CD4-positive, alpha-beta T cell (primary cell): ENCODE measurements at regions not wholly inside any gene's neighbourhood (a gene's known extent, or its start where the extent isn't known, plus 50 kb on each side); places are given as distances from the start of the nearest gene placed in this dataset.

Experiments used
- ATAC-seq: fragments of 200-7000 bp; cut with Tn5 transposase; one replicate; pipeline ENCODE4 v1.10.0; 2022; ENCODE audit warnings: mild to moderate bottlenecking; ENCODE audit not compliant: poor library complexity
- CTCF ChIA-PET: fragments of 350-600 bp; sonication (Branson Sonifier 250); formaldehyde crosslinking; loops from one replicate; lab custom pipeline; 2021; ENCODE audit warnings: antibody characterized with exemption, inconsistent platforms; lab: Charles Lee
- POLR2A ChIA-PET: fragments of 350-600 bp; sonication (Branson Sonifier 250); formaldehyde crosslinking; loops from one replicate; lab custom pipeline; 2021; ENCODE audit warnings: antibody characterized with exemption, inconsistent platforms; lab: Charles Lee
- DNase-seq, 14 experiments: peaks; one replicate each; pipeline ENCODE4 v3.0.0-alpha.2; 2013 to 2020; ENCODE audit warnings: mixed read lengths in 2 of 14
- H3K27ac ChIP-seq, 2 donors: one replicate each; pipeline versions ENCODE4 v1.5.1 to v1.7.0; 2013; ENCODE audit warnings: low read length in 2 of 2, low read depth in 1 of 2, mild to moderate bottlenecking in 1 of 2
- H3K27me3 ChIP-seq, 2 experiments: 1 replicate in 1 of 2; 2 replicates in 1 of 2; pipeline versions ENCODE4 v1.6.1 to v1.7.0; 2013; ENCODE audit warnings: low read length in 2 of 2, control low read depth in 1 of 2, mild to moderate bottlenecking in 1 of 2, moderate library complexity in 1 of 2; ENCODE audit not compliant: insufficient read depth in 2 of 2, control insufficient read depth in 1 of 2
- H3K36me3 ChIP-seq: one replicate; pipeline ENCODE4 v1.6.1; 2013; ENCODE audit warnings: low read length, control low read depth; ENCODE audit not compliant: insufficient read depth
- H3K4me1 ChIP-seq: one replicate; pipeline ENCODE4 v1.6.1; 2013; ENCODE audit warnings: low read length, control low read depth; ENCODE audit not compliant: insufficient read depth
- H3K4me3 ChIP-seq: one replicate; pipeline ENCODE4 v1.5.1; 2013; ENCODE audit warnings: mild to moderate bottlenecking, low read length, moderate library complexity
- H3K9me3 ChIP-seq, 2 experiments: 1 replicate in 1 of 2; 2 replicates in 1 of 2; pipeline versions ENCODE4 v1.6.1 to v1.7.0; 2013; ENCODE audit warnings: low read length in 2 of 2, mild to moderate bottlenecking in 2 of 2, control low read depth in 1 of 2, moderate library complexity in 1 of 2; ENCODE audit not compliant: control insufficient read depth in 1 of 2, insufficient read depth in 1 of 2
- H3K27ac Mint-ChIP-seq: one replicate; pipeline ENCODE4 v1.8.0; 2020; ENCODE audit warnings: mixed read lengths
- H3K27me3 Mint-ChIP-seq: one replicate; pipeline ENCODE4 v1.8.0; 2021; ENCODE audit warnings: mixed read lengths
- H3K36me3 Mint-ChIP-seq: one replicate; pipeline ENCODE4 v1.8.0; 2021; ENCODE audit warnings: low read depth, mixed read lengths
- H3K4me1 Mint-ChIP-seq: one replicate; pipeline ENCODE4 v1.8.0; 2021; ENCODE audit warnings: low read depth, mixed read lengths
- H3K4me3 Mint-ChIP-seq: one replicate; pipeline ENCODE4 v1.8.0; 2020; ENCODE audit warnings: mild to moderate bottlenecking, mixed read lengths
- H3K9me3 Mint-ChIP-seq: one replicate; pipeline ENCODE4 v1.8.0; 2020; ENCODE audit warnings: mixed read lengths
- intact Hi-C, 2 experiments: fragments of 100-400 bp; cut with DNase I in 1 of 2; cut with micrococcal nuclease in 1 of 2; formaldehyde crosslinking; loops; one replicate each; pipeline versions ENCODE4 v1.15.1 to v1.9.0; 2023 to 2025; cut with DNase I, micrococcal nuclease
- TF ChIP-seq, protein P1 (sequence below): fragments of 200-600 bp; IDR thresholded peaks from one replicate; pipeline ENCODE4 v1.8.0; 2022; ENCODE audit warnings: antibody characterized with exemption, mild to moderate bottlenecking

DNA sequence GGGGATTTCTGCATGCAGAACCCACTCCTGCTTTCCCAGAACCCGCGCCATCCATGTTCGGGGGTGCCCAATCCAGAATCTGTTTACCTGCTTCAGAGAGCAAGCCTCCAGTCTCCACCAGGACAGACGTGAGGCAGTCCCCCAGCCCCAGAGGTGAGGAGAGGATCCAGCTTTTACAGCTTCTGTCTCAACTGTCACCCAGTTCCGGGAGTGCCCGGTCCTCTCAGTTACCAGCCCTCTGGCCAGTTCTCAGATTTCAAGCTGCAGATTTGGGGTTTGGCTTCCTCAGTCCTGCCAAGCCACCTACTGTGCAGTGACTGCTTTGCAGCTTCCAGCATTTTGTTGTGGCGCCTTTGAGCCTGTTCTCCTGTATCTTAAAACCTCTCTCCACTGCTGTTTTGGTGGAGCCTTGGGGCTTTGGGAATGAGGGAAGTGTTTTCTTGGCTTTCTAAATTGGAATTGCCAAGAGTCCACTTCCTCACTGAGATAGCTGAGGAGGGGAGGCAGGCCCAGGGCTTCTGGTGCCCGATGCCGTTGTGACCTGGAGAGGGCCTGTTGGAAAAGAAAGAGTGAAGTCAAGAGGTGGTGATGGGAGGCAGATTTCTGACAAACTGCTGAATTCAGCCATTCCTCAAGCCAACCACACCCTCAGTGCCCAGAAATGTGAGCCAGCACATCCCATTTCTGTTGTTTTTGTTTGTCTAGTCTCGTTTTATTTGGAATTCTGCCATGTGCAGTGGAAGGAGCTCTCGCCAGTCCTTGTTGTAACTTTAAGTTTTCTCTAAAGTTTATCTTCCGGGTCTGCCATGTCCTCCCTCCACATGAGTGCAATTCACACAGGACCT is 513.4 kb downstream of the TBC1D22A start:
- H3K4me3 Mint-ChIP-seq: no peak overlapping the region
- H3K27ac Mint-ChIP-seq: no peak overlapping the region
- Histone ChIP-seq H3K27me3 (no peaks in the 10 kb centered on the region), H3K4me3 (no peak overlapping the region), H3K27ac (no peak overlapping the region), H3K4me1 (no peaks in the 10 kb centered on the region), H3K36me3 (no peaks in the 10 kb centered on the region), H3K9me3 (peaks cover 0 to under 1% of the 10 kb centered on the region in 2 experiments)
- ChIA-PET POLR2A (no interaction called here), CTCF (no interaction called here)
- DNase-seq: peak in 1 of 14 experiments; percentile 21
- no peaks in the 10 kb centered on the region for H3K4me1 Mint-ChIP-seq
- H3K9me3 Mint-ChIP-seq: no peaks in the 10 kb centered on the region
- H3K27me3 Mint-ChIP-seq: no peaks in the 10 kb centered on the region
- no peak for ATAC-seq
- intact Hi-C loops: no loop called here
- TF ChIP-seq, protein P1, sequence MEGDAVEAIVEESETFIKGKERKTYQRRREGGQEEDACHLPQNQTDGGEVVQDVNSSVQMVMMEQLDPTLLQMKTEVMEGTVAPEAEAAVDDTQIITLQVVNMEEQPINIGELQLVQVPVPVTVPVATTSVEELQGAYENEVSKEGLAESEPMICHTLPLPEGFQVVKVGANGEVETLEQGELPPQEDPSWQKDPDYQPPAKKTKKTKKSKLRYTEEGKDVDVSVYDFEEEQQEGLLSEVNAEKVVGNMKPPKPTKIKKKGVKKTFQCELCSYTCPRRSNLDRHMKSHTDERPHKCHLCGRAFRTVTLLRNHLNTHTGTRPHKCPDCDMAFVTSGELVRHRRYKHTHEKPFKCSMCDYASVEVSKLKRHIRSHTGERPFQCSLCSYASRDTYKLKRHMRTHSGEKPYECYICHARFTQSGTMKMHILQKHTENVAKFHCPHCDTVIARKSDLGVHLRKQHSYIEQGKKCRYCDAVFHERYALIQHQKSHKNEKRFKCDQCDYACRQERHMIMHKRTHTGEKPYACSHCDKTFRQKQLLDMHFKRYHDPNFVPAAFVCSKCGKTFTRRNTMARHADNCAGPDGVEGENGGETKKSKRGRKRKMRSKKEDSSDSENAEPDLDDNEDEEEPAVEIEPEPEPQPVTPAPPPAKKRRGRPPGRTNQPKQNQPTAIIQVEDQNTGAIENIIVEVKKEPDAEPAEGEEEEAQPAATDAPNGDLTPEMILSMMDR: no peak
- H3K36me3 Mint-ChIP-seq: no peaks in the 10 kb centered on the region

DNA sequence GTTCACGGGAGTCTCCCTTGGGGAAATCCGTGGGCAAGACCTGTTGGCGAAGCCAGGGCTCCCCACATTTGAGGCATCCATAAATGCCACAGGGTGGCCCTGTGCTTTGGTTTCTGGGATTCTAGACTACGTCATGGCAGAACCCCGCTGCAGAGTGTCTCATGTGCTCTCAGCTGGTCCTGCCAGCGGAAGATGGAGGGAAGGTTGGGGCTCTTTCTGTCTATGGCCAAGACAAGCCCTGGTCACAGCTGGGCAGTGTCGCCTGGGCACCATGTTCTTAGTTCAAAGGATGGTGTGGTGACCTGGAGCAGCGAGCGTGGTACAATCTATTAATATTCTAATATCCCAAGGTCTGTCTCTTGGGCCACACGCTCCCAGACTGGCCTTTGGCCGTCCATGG is 511.7 kb downstream of the TBC1D22A start:
- TF ChIP-seq, protein P1: no peak
- peaks cover 0 to 7% of the 10 kb centered on the region in 2 experiments for H3K9me3 ChIP-seq
- no peaks in the 10 kb centered on the region for H3K4me1 ChIP-seq
- POLR2A ChIA-PET: no interaction called here
- no peak for ATAC-seq
- Mint-ChIP-seq H3K27me3 (no peaks in the 10 kb centered on the region), H3K27ac (no peak overlapping the region), H3K36me3 (no peaks in the 10 kb centered on the region), H3K4me3 (no peak overlapping the region), H3K4me1 (no peaks in the 10 kb centered on the region), H3K9me3 (no peaks in the 10 kb centered on the region)
- no peak overlapping the region for H3K27ac ChIP-seq
- no peak for DNase-seq
- H3K27me3 ChIP-seq: no peaks in the 10 kb centered on the region
- intact Hi-C loops: no loop called here
- CTCF ChIA-PET: no interaction called here
- H3K36me3 ChIP-seq: no peaks in the 10 kb centered on the region
- H3K4me3 ChIP-seq: no peak overlapping the region

DNA sequence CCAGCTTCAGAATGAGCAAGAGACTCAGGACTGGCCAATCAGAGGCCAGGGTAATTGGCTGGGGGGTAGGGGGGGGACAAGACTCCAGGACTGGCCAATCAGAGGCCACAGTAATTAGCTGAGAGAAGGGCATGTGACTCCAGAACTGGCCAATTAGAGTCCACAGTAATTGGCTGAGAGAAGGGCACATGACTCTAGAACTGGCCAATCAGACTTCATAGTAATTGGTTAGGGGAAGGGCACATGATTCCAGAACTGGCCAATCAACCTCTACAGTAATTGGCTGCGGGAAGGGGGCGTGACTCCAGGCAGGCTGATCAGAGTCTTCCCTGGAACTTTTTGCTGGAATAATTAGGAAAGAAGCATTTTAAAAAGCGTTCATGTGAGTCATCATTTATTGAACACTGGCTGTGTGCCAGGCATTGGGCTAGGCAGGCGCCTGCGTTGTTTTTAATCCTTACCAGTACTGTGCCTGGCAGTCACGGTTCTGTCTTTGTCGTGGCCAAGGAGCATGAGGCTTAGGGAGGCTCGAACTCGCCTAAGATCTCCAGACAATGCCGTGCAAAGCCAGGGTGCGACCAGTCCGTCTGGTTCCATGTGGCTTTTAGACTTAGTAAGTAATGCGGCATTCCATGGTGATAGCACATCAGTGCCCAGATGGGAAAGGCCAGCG is 508.1 kb downstream of the TBC1D22A start:
- no peaks in the 10 kb centered on the region for H3K27me3 ChIP-seq
- no peak for ATAC-seq
- POLR2A ChIA-PET: no interaction called here
- no peak overlapping the region for H3K27ac ChIP-seq
- peaks cover 0 to 11% of the 10 kb centered on the region in 2 experiments for H3K9me3 ChIP-seq
- no peaks in the 10 kb centered on the region for H3K36me3 Mint-ChIP-seq
- CTCF ChIA-PET: no interaction called here
- no peak overlapping the region for H3K4me3 Mint-ChIP-seq
- no peak overlapping the region for H3K4me3 ChIP-seq
- intact Hi-C loops: no loop called here
- no peaks in the 10 kb centered on the region for H3K4me1 Mint-ChIP-seq
- no peaks in the 10 kb centered on the region for H3K9me3 Mint-ChIP-seq
- no peaks in the 10 kb centered on the region for H3K27me3 Mint-ChIP-seq
- DNase-seq: no peak
- no peaks in the 10 kb centered on the region for H3K36me3 ChIP-seq
- TF ChIP-seq, protein P1: no peak
- no peak overlapping the region for H3K27ac Mint-ChIP-seq
- no peaks in the 10 kb centered on the region for H3K4me1 ChIP-seq
